Adrenal gland (tissue), 9 donors: ENCODE measurements at regions not wholly inside any gene's neighbourhood (a gene's known extent, or its start where the extent isn't known, plus 50 kb on each side); places are given as distances from the start of the nearest gene placed in this dataset.

Experiments
- DNase-seq, 7 donors: peaks; one replicate each; pipeline ENCODE4 v3.0.0-alpha.2; 2019 to 2020
- H3K27ac ChIP-seq, 5 donors: fragments of 200-600 bp; sonication (generic) in 4 of 5; 1 replicate in 3 of 5; 2 replicates in 2 of 5; pipeline versions ENCODE4 v1.5.1 to v1.8.0; 2016 to 2020; ENCODE audit warnings: mild to moderate bottlenecking in 1 of 5
- H3K27me3 ChIP-seq: fragments of 200-600 bp; 2 replicates; pipeline ENCODE4 v1.8.0; 2021
- H3K36me3 ChIP-seq, 2 donors: fragments of 200-600 bp; replicated peaks in 1 of 2; 1 replicate in 1 of 2; 2 replicates in 1 of 2; pipeline versions ENCODE4 v1.5.1 to v1.8.0; 2018 to 2022
- H3K4me1 ChIP-seq, 2 donors: fragments of 200-600 bp; replicated peaks in 1 of 2; 1 replicate in 1 of 2; 2 replicates in 1 of 2; pipeline versions ENCODE4 v1.5.1 to v1.8.0; 2018 to 2021
- H3K4me3 ChIP-seq, 4 donors: fragments of 200-600 bp; sonication (generic) in 3 of 4; one replicate each; pipeline ENCODE4 v1.5.1; 2016 to 2018
- H3K9me3 ChIP-seq, 3 donors: fragments of 200-600 bp; sonication (generic) in 1 of 3; replicated peaks in 1 of 3; 1 replicate in 2 of 3; 2 replicates in 1 of 3; pipeline versions ENCODE4 v1.5.1 to v1.8.0; 2016 to 2021
- CTCF ChIP-seq, 6 experiments: fragments of 450-650 bp in 4 of 6; fragments of 200-600 bp in 2 of 6; sonication (generic) in 1 of 6; IDR thresholded peaks; 1 replicate in 5 of 6; 2 replicates in 1 of 6; pipeline versions ENCODE4 v1.5.1 to v1.8.0; 2016 to 2021; ENCODE audit warnings: antibody characterized with exemption in 6 of 6, mild to moderate bottlenecking in 2 of 6, moderate library complexity in 1 of 6
- POLR2A ChIP-seq, 2 donors: fragments of 450-650 bp; IDR thresholded peaks; one replicate each; pipeline ENCODE4 v1.6.1; 2017; ENCODE audit warnings: antibody characterized with exemption in 2 of 2, mild to moderate bottlenecking in 2 of 2, moderate library complexity in 1 of 2
- WGBS, 4 donors: extraction: QIAGEN DNeasy Blood & Tissue Kit in 2 of 4; methylation state at CpG; one replicate each; pipeline versions ENCODE4 v1.1.5 to v1.1.7; 2013 to 2017; 5-methylcytosine and 5-hydroxymethylcytosine counted together
- intact Hi-C, 2 donors: fragments of 100-400 bp; cut with DNase I; formaldehyde crosslinking; loops; one replicate each; pipeline versions ENCODE4 v1.14.1 to v1.15.0; 2022 to 2023
- donor health status: healthy with polysubstance abuse.
- donor health status: Bipolar disorder and iron deficiency.
- donor health status: DM: yes; HTN: yes; CAD: no.
- donor health status: DM: no; HTN: no; CAD: no.
- donor health status: DM: no; HTN: no; CAD: no.

DNA sequence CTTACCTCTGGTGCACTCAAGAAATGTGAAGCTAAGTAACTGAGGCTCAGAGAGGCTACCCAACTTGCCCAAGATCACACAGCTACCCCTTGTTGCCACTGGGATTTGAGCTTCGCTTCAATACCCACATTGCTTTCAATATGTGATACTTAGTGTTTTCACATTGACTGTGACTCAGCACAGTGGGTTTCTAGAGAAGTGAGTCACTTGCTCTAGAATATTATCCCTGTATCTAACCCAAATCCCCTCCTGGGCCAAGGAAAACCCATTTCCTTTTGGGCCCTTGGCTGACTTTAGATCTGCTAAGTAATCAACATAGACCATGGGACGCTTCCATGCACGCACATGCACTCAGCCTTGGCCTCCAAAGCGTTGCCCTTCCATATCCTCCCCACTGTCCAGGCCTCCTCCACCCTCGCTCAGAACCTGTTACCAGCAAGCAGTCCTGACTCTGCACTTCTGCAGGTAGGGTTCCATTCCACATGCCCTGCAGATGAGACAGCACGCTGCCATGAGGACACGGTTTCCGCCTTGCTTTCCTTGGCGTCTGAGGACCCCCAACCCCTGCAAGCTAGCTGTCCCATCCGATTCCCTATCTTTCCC, 87.7 kb upstream of the CHST15 start:
- intact Hi-C loops, result no loop called here
- Histone ChIP-seq H3K4me3 (no peak overlapping the region), H3K27me3 (no peaks in the 10 kb centered on the region), H3K4me1 (no peaks in the 10 kb centered on the region), H3K9me3 (no peaks in the 10 kb centered on the region), H3K36me3 (no peaks in the 10 kb centered on the region), H3K27ac (no peak overlapping the region)
- no peak for DNase-seq
- no peak for TF ChIP-seq POLR2A (IDR thresholded peaks at IDR 0.05)
- no peak for TF ChIP-seq CTCF (IDR thresholded peaks at IDR 0.05)
- 89 to 96% (median 91%) methylated on average over 10 of the region's 10 CpGs for WGBS, 4 donors

- TF ChIP-seq POLR2A (IDR thresholded peaks at IDR 0.05) (no peak), CTCF (IDR thresholded peaks at IDR 0.05) (no peak)
- Histone ChIP-seq H3K4me3 (no peak overlapping the region), H3K4me1 (no peaks in the 10 kb centered on the region), H3K27ac (no peak overlapping the region), H3K27me3 (no peaks in the 10 kb centered on the region), H3K9me3 (no peaks in the 10 kb centered on the region), H3K36me3 (no peaks in the 10 kb centered on the region)
- 62 to 73% (median 68%) methylated on average over 6 to 8 of the region's 8 CpGs for WGBS, 4 donors
- intact Hi-C loops, result no loop called here
- DNase-seq, result no peak
These were observed 86.8 kb upstream of the CHST15 start for GRCh38 chr10:124180044-124180745.

GRCh38 chr10:124179308-124180043, 86.1 kb upstream of the CHST15 start:
- TF ChIP-seq CTCF (IDR thresholded peaks at IDR 0.05), result no peak
- TF ChIP-seq POLR2A (IDR thresholded peaks at IDR 0.05), result no peak
- no peaks in the 10 kb centered on the region for H3K36me3 ChIP-seq
- H3K4me1 ChIP-seq, result no peaks in the 10 kb centered on the region
- no peak for DNase-seq
- no peak overlapping the region for H3K4me3 ChIP-seq
- 86 to 95% (median 93%) methylated on average over 3 of the region's 3 CpGs for WGBS, 4 donors
- no peaks in the 10 kb centered on the region for H3K9me3 ChIP-seq
- intact Hi-C loops, result no loop called here
- no peak overlapping the region for H3K27ac ChIP-seq
- no peaks in the 10 kb centered on the region for H3K27me3 ChIP-seq

DNA sequence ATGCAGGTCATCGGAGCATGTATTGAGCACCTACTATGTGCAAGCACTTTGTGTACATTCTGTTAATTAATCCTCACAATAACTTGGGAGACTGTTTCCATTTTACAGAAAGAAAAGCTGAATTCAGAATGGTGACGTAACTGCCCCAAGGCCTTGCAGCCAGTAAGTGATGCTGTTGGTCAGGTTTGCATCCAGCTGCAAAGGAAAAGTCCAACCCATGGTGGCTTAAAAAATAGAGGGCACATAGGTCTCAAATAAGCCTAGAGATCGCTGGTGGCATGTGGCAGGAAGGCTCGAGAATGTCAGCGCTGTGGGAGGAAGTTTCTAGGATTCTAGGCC, 83.8 kb upstream of the CHST15 start:
- Histone ChIP-seq H3K36me3 (no peaks in the 10 kb centered on the region), H3K9me3 (no peaks in the 10 kb centered on the region), H3K27me3 (no peaks in the 10 kb centered on the region), H3K4me1 (no peaks in the 10 kb centered on the region), H3K27ac (no peak overlapping the region), H3K4me3 (no peak overlapping the region)
- TF ChIP-seq CTCF (IDR thresholded peaks at IDR 0.05), result no peak
- no peak for TF ChIP-seq POLR2A (IDR thresholded peaks at IDR 0.05)
- DNase-seq, result no peak
- intact Hi-C loops, result no loop called here
- 62 to 85% (median 81%) methylated on average over 5 of the region's 5 CpGs for WGBS, 4 donors
